ENCODE measurements at regions not wholly inside any gene's neighbourhood (a gene's known extent, or its start where the extent isn't known, plus 50 kb on each side); places are given as distances from the start of the nearest gene placed in this dataset.
"Not testable (repeated sequence)": the region's sequence is repeated elsewhere in the genome, so short reads cannot be mapped to it uniquely, and the experiment has no call there.

GRCh38 chr2:63710732-63711131 lies 122.0 kb downstream of the MDH1 start:
- H3K27ac ChIP-seq, result no peak overlapping the region
- no peak for TF ChIP-seq ZFX (IDR thresholded peaks at IDR 0.05)
- TF ChIP-seq, protein P1, sequence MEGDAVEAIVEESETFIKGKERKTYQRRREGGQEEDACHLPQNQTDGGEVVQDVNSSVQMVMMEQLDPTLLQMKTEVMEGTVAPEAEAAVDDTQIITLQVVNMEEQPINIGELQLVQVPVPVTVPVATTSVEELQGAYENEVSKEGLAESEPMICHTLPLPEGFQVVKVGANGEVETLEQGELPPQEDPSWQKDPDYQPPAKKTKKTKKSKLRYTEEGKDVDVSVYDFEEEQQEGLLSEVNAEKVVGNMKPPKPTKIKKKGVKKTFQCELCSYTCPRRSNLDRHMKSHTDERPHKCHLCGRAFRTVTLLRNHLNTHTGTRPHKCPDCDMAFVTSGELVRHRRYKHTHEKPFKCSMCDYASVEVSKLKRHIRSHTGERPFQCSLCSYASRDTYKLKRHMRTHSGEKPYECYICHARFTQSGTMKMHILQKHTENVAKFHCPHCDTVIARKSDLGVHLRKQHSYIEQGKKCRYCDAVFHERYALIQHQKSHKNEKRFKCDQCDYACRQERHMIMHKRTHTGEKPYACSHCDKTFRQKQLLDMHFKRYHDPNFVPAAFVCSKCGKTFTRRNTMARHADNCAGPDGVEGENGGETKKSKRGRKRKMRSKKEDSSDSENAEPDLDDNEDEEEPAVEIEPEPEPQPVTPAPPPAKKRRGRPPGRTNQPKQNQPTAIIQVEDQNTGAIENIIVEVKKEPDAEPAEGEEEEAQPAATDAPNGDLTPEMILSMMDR (conservative IDR thresholded peaks at IDR 0.05), result no peak

- H3K27ac ChIP-seq, result no peak overlapping the region
- TF ChIP-seq, protein P1 (conservative IDR thresholded peaks at IDR 0.05), result no peak
- TF ChIP-seq ZFX (IDR thresholded peaks at IDR 0.05), result no peak
These were observed 124.0 kb downstream of the MDH1 start for GRCh38 chr2:63712748-63713147.

DNA sequence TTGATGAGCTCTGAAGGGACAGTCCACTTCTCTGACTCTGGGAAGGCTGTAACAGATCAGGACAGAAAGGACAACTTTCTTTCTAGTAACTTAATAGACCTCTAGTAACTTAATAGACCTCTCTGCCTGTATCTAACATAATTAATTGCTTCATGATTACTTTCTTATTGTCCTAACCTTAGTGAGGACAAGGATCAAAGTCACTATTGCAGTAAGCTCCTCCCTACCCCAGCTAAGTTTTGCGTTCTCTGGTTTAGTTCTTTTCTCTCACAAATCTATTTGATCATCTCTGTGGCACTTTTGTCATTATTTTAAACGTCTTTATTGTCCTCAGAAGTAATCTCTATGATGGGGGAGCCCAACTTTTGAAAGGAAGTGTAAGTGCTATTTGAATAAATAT lies 125.5 kb upstream of the UGP2 start:
- no peak for TF ChIP-seq ZFX (IDR thresholded peaks at IDR 0.05)
- TF ChIP-seq, protein P1 (conservative IDR thresholded peaks at IDR 0.05), result no peak
- no peak overlapping the region for H3K27ac ChIP-seq

DNA sequence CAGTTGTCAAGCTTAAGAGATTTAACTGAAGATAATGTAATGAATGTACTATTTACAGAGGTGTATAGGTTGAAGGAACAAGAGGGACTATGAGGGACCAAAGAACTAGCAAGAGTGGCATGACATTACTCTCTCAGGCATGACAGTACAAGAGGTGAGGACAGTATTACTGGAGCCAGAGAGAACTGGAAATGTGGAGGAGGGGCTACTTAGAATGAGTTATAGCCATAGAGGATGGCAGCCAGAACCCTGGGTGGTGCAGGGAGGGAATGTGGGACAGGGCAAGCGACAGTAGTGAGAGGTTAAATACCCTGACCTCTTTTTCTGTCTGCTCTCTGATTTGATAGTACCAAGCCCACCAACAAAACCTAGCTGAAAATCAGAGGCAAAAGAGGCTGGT lies 122.6 kb upstream of the UGP2 start:
- no peak overlapping the region for H3K27ac ChIP-seq
- no peak for TF ChIP-seq ZFX (IDR thresholded peaks at IDR 0.05)
- TF ChIP-seq, protein P1 (conservative IDR thresholded peaks at IDR 0.05), result no peak

DNA sequence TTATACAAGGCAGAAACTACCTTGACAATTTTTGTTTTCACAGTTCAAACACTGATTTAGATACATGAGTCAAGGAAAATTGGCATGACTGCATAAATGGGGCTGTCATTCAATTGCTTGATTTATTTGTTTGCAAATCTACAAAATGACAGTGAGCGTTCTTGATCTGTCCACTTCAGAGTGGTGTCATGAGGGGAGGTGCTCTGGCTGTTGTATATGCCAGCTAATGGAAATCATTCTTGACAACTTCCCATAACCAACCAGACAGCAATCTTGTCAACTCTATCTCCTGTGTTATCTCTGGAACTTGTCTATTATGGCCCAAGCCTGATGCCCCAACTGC lies 120.6 kb upstream of the UGP2 start:
- no peak overlapping the region for H3K27ac ChIP-seq
- TF ChIP-seq ZFX (IDR thresholded peaks at IDR 0.05), result no peak
- TF ChIP-seq, protein P1 (conservative IDR thresholded peaks at IDR 0.05), result no peak

DNA sequence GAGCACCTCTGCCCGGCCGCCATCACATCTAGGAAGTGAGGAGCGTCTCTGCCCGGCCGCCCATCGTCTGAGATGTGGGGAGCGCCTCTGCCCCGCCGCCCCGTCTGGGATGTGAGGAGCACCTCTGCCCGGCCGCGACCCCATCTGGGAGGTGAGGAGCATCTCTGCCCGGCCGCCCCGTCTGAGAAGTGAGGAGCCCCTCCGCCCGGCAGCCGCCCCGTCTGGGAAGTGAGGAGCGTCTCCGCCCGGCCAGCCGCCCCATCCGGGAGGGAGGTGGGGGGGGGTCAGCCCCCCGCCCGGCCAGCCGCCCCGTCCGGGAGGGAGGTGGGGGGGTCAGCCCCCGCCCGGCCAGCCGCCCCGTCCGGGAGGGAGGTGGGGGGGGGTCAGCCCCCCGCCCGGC lies 119.4 kb upstream of the UGP2 start:
- not testable (repeated sequence) for H3K27ac ChIP-seq

- TF ChIP-seq, protein P1 (conservative IDR thresholded peaks at IDR 0.05), result no peak
- no peak for TF ChIP-seq ZFX (IDR thresholded peaks at IDR 0.05)
- H3K27ac ChIP-seq, result no peak overlapping the region
These were observed 118.0 kb upstream of the UGP2 start for GRCh38 chr2:63723709-63724108.

- H3K27ac ChIP-seq, result not testable (repeated sequence)
These were observed 116.5 kb upstream of the UGP2 start for GRCh38 chr2:63725212-63725611.

DNA sequence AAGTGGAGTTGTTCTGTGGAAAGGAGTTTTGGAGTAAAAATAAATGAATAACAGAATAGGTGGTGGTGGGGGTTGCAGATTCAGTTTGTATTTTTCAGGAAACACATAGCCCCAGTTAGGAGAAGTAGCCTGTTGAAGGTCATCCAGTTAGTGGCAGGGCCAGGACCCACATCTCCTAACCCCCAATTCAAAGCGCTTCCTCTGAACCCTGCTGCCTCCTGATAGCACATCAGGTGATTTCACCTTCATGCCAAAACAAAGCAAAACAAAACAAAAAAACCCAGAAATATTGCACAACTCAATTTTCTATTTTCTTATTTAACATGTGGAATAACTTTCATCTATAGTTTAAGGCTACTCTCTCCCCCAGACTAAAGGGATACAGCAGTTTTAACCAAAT lies 112.3 kb upstream of the UGP2 start:
- TF ChIP-seq, protein P1 (conservative IDR thresholded peaks at IDR 0.05), result no peak
- no peak for TF ChIP-seq ZFX (IDR thresholded peaks at IDR 0.05)
- no peak overlapping the region for H3K27ac ChIP-seq

Data from C4-2B (cell line).